OCI-LY1 (cell line): ENCODE measurements at regions not wholly inside any gene's neighbourhood (a gene's known extent, or its start where the extent isn't known, plus 50 kb on each side); places are given as distances from the start of the nearest gene placed in this dataset.

Experiments
- EZH2 ChIP-seq: fragments of 200-600 bp; sonication (generic), shearing (Covaris generic); IDR thresholded peaks from 2 replicates; pipeline ENCODE4 v1.8.0; 2017; ENCODE audit warnings: borderline replicate concordance, mixed run types, mild to moderate bottlenecking, antibody characterized with exemption, low read length, moderate library complexity, mixed read lengths
- TF ChIP-seq, protein P1 (sequence below): fragments of 200-600 bp; sonication (generic), shearing (Covaris generic); IDR thresholded peaks from 2 replicates; pipeline ENCODE4 v1.5.1; 2017; ENCODE audit warnings: mild to moderate bottlenecking, antibody characterized with exemption, low read length, moderate library complexity, mixed read lengths

DNA sequence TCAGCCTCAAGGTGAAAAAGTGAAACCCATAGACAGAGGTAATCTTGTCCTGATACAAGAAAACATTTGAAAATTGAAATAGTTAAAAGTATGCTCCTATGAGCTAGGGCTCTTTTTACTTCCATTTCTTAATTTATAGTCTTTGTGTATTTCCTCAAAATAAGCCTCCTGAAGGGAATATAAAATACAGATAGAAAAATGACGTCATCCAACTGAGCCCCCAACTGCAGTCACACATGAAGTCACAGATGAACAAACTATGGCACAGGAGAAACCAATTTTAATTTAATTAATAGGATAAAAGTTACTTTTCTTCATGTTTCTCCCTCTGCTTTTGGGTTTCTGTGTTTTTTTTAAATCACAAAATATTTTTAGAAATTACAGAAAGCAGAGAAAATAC lies 280.3 kb downstream of the HTR7 start:
- TF ChIP-seq, protein P1, sequence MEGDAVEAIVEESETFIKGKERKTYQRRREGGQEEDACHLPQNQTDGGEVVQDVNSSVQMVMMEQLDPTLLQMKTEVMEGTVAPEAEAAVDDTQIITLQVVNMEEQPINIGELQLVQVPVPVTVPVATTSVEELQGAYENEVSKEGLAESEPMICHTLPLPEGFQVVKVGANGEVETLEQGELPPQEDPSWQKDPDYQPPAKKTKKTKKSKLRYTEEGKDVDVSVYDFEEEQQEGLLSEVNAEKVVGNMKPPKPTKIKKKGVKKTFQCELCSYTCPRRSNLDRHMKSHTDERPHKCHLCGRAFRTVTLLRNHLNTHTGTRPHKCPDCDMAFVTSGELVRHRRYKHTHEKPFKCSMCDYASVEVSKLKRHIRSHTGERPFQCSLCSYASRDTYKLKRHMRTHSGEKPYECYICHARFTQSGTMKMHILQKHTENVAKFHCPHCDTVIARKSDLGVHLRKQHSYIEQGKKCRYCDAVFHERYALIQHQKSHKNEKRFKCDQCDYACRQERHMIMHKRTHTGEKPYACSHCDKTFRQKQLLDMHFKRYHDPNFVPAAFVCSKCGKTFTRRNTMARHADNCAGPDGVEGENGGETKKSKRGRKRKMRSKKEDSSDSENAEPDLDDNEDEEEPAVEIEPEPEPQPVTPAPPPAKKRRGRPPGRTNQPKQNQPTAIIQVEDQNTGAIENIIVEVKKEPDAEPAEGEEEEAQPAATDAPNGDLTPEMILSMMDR: no peak
- no peak for TF ChIP-seq EZH2
